Inflammatory macrophage (primary cell): ENCODE measurements at regions not wholly inside any gene's neighbourhood (a gene's known extent, or its start where the extent isn't known, plus 50 kb on each side); places are given as distances from the start of the nearest gene placed in this dataset.
"Not testable (repeated sequence)": the region's sequence is repeated elsewhere in the genome, so short reads cannot be mapped to it uniquely, and the experiment has no call there.

Experiments
- DNase-seq, 2 donors: peaks; one replicate each; pipeline ENCODE4 v3.0.0-alpha.2; 2020 to 2022

- DNase-seq, result no peak
Measured at GRCh38 chr5:112534067-112534583, 115.0 kb upstream of the EPB41L4A start.

DNA sequence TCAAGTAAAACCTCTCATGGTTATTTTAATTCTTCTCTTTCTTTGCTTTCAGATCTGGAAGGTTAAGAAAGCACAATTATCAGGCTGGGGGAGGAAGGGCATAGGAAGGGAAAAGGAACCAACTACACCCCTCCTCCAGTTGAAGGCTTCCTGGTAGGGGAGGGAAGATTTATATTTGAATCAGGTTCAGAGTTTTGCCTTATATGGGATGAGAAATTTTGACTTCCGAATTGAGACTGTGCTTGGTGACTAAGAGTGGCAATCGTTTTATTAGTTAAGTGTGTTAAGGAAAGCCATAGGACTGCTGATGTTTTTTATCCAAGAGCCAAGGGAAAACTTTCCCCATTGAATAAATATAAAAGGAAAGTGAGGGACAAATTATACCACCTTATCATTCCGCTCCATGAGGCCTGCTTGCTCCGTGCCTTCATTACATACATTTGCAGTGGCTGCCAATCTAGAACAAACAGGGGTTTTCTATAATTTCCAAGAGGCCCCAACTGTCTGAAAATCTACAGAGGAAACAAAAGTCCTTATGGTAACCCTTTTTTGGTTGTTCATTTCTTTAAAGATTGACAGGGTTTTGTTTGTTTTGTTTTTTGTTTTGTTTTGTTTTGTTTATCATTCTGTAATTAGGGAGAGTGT is 115.7 kb upstream of the EPB41L4A start:
- peak; percentile 42 to 53 for DNase-seq

DNA sequence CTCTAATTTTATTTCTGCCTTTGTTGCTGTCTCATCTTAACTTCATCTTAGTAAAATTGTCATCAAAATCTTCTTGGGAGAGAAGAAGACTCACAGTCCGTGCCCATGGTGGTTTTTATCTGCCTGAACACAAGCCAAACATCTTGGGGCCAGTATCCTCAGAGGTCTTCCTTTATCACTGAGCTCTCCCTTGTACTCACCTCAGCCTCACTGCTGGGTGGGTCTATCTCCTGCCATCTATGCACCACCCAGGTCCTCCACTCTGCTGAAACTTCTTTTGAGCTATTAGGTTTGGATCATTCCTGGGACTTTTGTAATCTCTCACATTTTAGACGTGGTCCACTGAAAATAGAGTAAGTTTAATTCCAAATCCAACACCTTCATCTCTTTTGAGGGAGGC is 116.3 kb upstream of the EPB41L4A start:
- no peak for DNase-seq

- DNase-seq, result not testable (repeated sequence)
Measured at GRCh38 chr5:112544558-112544957, 125.5 kb upstream of the EPB41L4A start.

DNA sequence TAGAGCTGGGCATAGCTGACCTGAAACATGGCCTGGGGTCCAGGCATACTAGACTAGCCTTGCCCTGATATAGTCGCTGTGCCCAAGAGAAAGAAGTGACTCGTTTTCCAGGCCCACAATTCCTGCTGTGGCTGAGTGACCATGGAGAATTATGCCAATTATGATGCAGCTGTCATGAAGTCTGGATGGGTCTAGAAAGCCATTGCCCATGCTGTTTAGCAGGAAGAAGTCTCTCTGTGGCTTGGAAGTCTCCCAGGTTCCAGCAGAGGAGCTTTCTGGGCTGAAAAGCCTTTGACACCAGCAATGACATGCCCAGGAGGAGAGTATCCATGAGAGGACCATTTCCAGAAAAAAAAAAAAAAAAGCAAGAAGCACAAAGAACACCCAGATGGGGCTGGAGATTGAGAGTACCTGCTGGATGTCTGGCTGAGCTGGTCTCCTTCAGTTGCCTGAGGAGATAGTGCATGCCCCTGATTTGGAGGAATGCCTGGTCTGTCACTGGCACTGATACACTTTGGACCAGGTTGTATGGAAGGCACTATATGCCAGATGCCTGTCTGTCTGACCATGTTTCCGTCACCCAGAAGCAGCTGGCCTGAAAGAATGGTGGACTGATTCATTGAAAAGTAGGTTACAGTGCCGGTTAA is 128.0 kb upstream of the EPB41L4A start:
- DNase-seq, result no peak

GRCh38 chr5:112548246-112548881 is 129.3 kb upstream of the EPB41L4A start:
- DNase-seq, result no peak

DNA sequence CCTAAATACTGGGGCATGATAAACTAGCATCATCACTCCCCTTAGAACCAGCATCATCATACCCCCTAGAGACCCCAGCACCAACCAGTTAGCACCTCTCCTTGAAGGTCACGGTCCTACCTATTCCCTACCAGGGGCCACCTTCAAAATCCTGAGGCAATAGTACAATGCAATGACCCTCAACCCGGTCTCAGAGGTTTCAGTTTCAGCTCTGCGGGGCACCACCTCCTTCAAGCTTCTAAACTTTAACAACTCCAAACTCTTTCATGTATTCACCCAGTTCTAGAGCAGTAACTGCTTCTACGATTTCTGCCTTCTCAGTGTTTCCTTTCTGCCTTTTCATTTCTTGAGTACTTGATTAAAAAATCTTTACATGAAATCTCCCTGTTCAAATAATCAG is 130.1 kb upstream of the EPB41L4A start:
- no peak for DNase-seq

DNA sequence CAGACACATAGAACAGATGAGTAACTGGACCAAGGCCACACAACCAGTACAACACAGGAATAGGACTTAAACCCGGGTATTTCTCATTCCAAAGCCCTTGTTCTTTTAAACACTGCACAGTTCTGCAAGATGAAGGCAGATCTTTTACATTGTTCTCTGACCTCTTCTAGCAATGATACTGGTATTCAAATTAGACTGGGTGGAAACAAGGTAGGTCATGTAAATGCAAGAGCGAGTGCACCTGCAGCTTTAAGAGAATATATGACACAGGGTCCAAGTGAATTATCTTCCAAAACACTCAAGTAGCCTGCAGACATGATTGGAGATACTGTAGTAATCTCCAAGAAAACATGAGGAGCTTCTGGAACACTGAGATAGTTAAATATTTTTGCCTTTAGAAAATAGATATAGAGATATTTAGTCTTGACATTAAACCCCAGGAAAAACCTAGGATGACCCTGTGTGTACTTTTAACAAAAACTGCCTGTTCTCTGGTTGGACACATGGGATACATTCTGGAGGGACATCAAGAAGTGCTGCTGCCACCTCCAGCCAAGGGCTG is 130.6 kb upstream of the EPB41L4A start:
- DNase-seq, result no peak

- DNase-seq, result peak; percentile 65 to 73
Measured at GRCh38 chr5:112551419-112552032, 132.4 kb upstream of the EPB41L4A start.

- no peak for DNase-seq
Measured at GRCh38 chr5:112552216-112552615, 133.1 kb upstream of the EPB41L4A start.

DNA sequence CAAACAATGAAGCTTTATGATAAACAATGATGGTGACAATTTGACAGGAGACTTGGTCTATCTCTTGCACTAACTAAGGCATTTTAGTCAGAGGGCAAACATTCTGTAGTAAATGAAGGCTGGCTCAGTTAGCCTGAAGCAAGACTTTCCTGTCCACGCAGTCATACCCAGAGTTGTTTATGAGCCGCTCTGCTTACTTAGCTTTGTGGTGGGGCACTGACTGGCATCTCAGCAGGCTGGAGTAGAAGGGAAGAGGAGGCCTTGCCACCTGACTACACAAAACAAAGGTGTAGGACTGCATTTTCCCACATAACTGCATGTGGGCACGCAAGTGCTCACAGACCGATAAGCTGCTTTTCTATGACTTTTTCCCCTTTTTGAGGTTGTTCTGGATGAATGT is 133.7 kb upstream of the EPB41L4A start:
- DNase-seq, result no peak

- no peak for DNase-seq
Measured at GRCh38 chr5:112554101-112554977, 135.3 kb upstream of the EPB41L4A start.

DNA sequence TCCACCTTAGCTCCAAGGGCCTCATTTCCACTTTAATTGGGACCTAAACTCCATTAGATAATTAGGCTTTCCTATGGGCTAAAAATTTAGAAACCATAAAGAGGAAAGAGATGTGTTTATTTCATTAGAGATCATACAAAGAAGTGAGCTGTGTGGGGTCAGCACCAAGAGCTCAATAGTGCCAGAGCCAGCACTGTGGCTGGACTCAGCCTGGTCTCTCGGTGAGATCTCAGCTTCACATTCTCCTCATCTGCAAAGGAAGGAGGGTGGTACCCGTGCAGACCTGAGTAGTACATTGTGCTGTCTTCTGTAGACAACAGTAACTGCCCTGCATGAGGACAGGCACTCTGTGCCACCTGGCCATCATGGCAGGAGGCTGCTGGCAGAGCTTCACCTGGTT is 136.1 kb upstream of the EPB41L4A start:
- no peak for DNase-seq

- DNase-seq, result no peak
Measured at GRCh38 chr5:112555691-112556090, 136.6 kb upstream of the EPB41L4A start.

- DNase-seq, result not testable (repeated sequence)
Measured at GRCh38 chr5:112559501-112559900, 140.4 kb upstream of the EPB41L4A start.

- DNase-seq, result no peak
Measured at GRCh38 chr5:112560371-112560770, 141.3 kb upstream of the EPB41L4A start.

DNA sequence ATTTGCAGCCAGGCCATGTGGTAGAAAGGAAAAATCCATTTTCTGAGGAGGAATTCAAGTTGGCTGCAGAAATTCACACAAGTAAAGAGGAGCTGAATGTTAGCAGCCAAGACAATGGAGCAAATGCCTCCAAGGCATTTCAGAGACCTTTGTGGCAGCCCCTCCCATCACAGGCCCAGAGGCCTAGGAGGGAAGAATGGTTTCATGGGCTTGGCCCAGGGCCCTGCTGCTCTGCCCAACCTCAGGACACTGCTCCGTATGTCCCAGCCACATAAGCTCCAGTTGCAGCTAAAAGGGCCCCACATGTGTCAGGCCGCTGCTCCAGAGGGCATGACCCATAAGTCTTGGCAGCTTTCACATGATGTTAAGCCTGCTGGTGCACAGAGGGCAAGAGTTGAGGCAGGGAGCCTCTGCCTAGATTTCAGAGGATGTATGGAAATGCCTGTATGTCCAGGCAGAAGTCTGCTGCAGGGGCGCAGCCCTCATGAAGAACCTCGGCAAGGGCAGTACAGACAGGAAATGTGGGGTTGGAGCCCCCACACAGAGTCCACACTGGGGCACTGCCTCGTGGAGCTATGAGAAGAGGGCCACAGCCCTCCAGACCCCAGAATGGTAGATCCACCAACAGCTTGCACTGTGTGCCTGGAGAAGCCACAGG is 144.2 kb upstream of the EPB41L4A start:
- no peak for DNase-seq

DNA sequence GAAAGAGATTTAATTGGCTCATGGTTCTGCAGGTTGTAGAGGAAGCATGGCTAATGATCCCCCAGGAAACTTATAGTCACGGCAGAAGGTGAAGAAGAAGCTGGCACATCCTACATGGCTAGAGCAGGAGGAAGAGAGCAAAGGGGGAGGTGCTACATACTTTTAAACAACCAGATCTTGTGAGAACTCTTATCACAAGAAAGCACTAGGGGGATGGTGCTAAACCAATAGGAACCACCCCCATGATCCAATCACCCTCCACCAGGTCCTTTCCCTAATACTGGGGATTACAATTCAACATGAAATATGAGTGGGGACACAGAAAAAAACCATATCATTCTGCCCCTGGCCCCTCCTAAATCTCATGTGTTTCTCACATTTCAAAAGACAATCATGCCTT is 147.2 kb upstream of the EPB41L4A start:
- no peak for DNase-seq

DNA sequence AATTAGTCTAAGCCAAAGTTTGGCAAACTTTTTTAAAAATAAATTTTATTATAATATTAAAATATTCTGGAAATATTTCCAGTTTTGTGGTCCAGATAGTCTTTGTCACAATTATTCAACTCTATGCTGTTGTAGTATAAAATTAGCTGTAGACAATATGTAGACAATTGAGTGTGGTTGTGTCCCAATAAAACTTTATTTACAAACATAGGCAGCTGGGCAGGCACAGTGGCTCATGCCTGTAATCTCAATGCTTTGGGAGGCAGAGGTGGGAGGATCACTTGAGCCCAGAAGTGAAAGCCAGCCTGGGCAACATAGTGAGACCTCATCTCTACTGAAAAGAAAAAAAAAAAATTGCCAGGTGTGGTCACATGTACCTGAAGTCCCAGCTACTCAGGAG is 150.5 kb upstream of the EPB41L4A start:
- DNase-seq, result no peak

DNA sequence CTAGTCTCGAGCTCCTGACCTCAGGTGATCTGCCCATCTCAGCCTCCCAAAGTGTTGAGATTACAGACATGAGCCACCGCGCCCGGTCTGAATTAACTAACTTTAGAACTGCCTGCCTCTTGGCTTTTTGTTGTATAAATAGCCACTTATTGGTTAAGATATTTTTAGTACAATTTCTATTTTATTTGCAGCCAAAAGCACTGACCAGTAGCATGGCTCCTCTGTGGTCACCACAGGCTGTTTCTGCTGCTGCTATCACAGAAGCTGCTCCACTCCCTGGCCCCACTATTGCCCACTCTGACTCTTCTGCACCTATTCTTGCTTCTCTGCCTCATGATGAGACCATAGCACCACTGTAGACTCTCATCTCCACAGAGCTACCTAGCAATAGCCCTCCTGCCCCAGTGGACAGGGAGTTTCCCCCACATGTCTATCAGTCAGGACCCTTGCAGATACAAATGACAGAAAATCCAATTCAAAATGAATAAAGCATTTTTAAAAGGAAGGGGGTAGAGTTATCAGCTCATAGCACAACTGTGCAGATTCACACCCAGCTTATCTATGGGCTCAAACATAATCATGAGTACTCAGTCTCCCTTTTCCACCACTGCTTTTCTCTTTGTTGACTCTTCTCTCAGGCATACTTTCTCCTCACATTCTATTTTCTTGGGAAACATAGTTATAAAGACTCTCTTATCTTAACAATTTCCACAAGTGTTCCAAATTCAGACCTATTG is 151.8 kb upstream of the EPB41L4A start:
- DNase-seq, result no peak

- no peak for DNase-seq
Measured at GRCh38 chr5:112573441-112573840, 154.4 kb upstream of the EPB41L4A start.
